H9 (cell line): ENCODE measurements at regions not wholly inside any gene's neighbourhood (a gene's known extent, or its start where the extent isn't known, plus 50 kb on each side); places are given as distances from the start of the nearest gene placed in this dataset.

Experiments
- DNase-seq: peaks from one replicate; pipeline ENCODE4 v3.0.0-alpha.2; 2017
- H2AFZ ChIP-seq: one replicate; pipeline ENCODE4 v1.6.1; 2013; ENCODE audit warnings: mild to moderate bottlenecking, low read length, control low read depth, moderate library complexity
- H2AK5ac ChIP-seq: 2 replicates; pipeline ENCODE4 v1.6.1; 2013; ENCODE audit warnings: low read length, control low read depth, mixed read lengths; ENCODE audit not compliant: insufficient read length
- H2BK120ac ChIP-seq: one replicate; pipeline ENCODE4 v1.6.1; 2013; ENCODE audit warnings: low read depth, mild to moderate bottlenecking, low read length, control low read depth, inconsistent platforms; ENCODE audit not compliant: poor library complexity, severe bottlenecking
- H2BK12ac ChIP-seq: 2 replicates; pipeline ENCODE4 v1.6.1; 2013; ENCODE audit warnings: low read length, control low read depth, mixed read lengths, low read depth; ENCODE audit not compliant: insufficient read length
- H2BK15ac ChIP-seq: 2 replicates; pipeline ENCODE4 v1.6.1; 2013; ENCODE audit warnings: low read depth, low read length, control low read depth
- H2BK20ac ChIP-seq: one replicate; pipeline ENCODE4 v1.6.1; 2013; ENCODE audit warnings: low read depth, mild to moderate bottlenecking, low read length, control low read depth, inconsistent platforms; ENCODE audit not compliant: poor library complexity, severe bottlenecking
- H2BK5ac ChIP-seq: 2 replicates; pipeline ENCODE4 v1.6.1; 2013; ENCODE audit warnings: low read length, control low read depth, mixed read lengths; ENCODE audit not compliant: insufficient read length
- H3K14ac ChIP-seq: 2 replicates; pipeline ENCODE4 v1.6.1; 2013; ENCODE audit warnings: low read length, control low read depth; ENCODE audit not compliant: insufficient read depth
- H3K18ac ChIP-seq: 2 replicates; pipeline ENCODE4 v1.6.1; 2013; ENCODE audit warnings: low read depth, mild to moderate bottlenecking, mixed read lengths, low read length, control low read depth; ENCODE audit not compliant: insufficient read length
- H3K23ac ChIP-seq: 2 replicates; pipeline ENCODE4 v1.6.1; 2013; ENCODE audit warnings: low read length, control low read depth, mixed read lengths, low read depth; ENCODE audit not compliant: insufficient read length
- H3K23me2 ChIP-seq: 2 replicates; pipeline ENCODE4 v1.6.1; 2013; ENCODE audit warnings: low read depth, mild to moderate bottlenecking, mixed read lengths, low read length, control low read depth; ENCODE audit not compliant: insufficient read length, poor library complexity, severe bottlenecking
- H3K27ac ChIP-seq: 2 replicates; pipeline ENCODE4 v1.5.1; 2013; ENCODE audit warnings: low read length, control low read depth, mixed read lengths, low read depth; ENCODE audit not compliant: insufficient read length
- H3K27me3 ChIP-seq: 2 replicates; pipeline ENCODE4 v1.6.1; 2013; ENCODE audit warnings: low read length, control low read depth, inconsistent platforms; ENCODE audit not compliant: insufficient read depth
- H3K4ac ChIP-seq: 2 replicates; pipeline ENCODE4 v1.6.1; 2013; ENCODE audit warnings: low read depth, mild to moderate bottlenecking, control low read depth, inconsistent platforms, low read length, moderate library complexity
- H3K4me1 ChIP-seq: 2 replicates; pipeline ENCODE4 v1.6.1; 2013; ENCODE audit warnings: low read length, control low read depth, inconsistent platforms; ENCODE audit not compliant: insufficient read depth
- H3K4me2 ChIP-seq: 2 replicates; pipeline ENCODE4 v1.6.1; 2013; ENCODE audit warnings: low read length, control low read depth, mixed read lengths; ENCODE audit not compliant: insufficient read length, insufficient read depth
- H3K56ac ChIP-seq: 2 replicates; pipeline ENCODE4 v1.6.1; 2013; ENCODE audit warnings: low read depth, mild to moderate bottlenecking, mixed read lengths, low read length, control low read depth; ENCODE audit not compliant: insufficient read length
- H3K79me1 ChIP-seq: 2 replicates; pipeline ENCODE4 v1.6.1; 2013; ENCODE audit warnings: low read depth, mild to moderate bottlenecking, moderate library complexity, low read length, control low read depth, inconsistent platforms; ENCODE audit not compliant: insufficient read depth, poor library complexity, severe bottlenecking
- H3K79me2 ChIP-seq: 2 replicates; pipeline ENCODE4 v1.6.1; 2013; ENCODE audit warnings: low read length, control low read depth, inconsistent platforms; ENCODE audit not compliant: insufficient read depth
- H3K9ac ChIP-seq: 2 replicates; pipeline ENCODE4 v1.6.1; 2013; ENCODE audit warnings: low read length, control low read depth, mixed read lengths; ENCODE audit not compliant: insufficient read length; ENCODE audit errors: extremely low read depth
- H3K9me3 ChIP-seq: one replicate; pipeline ENCODE4 v1.6.1; 2013; ENCODE audit warnings: low read depth, low read length, inconsistent platforms; ENCODE audit not compliant: control insufficient read depth
- H3T11ph ChIP-seq: one replicate; pipeline ENCODE4 v1.6.1; 2013; ENCODE audit warnings: mild to moderate bottlenecking, low read length, control low read depth, inconsistent platforms
- H4K20me1 ChIP-seq: one replicate; pipeline ENCODE4 v1.6.1; 2013; ENCODE audit not compliant: control insufficient read depth, insufficient read length, insufficient read depth
- H4K5ac ChIP-seq: 2 replicates; pipeline ENCODE4 v1.6.1; 2013; ENCODE audit warnings: low read depth, mild to moderate bottlenecking, mixed read lengths, low read length, control low read depth; ENCODE audit not compliant: insufficient read length
- H4K8ac ChIP-seq: replicated peaks from 2 replicates; pipeline ENCODE4 v1.6.1; 2013; ENCODE audit warnings: low read length, control low read depth, mixed read lengths, low read depth; ENCODE audit not compliant: insufficient read length
- H4K91ac ChIP-seq: 2 replicates; pipeline ENCODE4 v1.6.1; 2013; ENCODE audit warnings: low read depth, mild to moderate bottlenecking, moderate library complexity, mixed read lengths, low read length, control low read depth; ENCODE audit not compliant: insufficient read length
- H3K27ac Mint-ChIP-seq, 3 experiments: 2 replicates in 2 of 3; 3 replicates in 1 of 3; pipeline ENCODE4 v1.8.0; 2020 to 2021; ENCODE audit warnings: mixed read lengths in 3 of 3, mild to moderate bottlenecking in 1 of 3, moderate library complexity in 1 of 3
- H3K27me3 Mint-ChIP-seq: 2 replicates; pipeline ENCODE4 v1.8.0; 2021; ENCODE audit warnings: low read depth, mild to moderate bottlenecking, moderate library complexity, mixed read lengths
- H3K36me3 Mint-ChIP-seq, 3 experiments: 2 replicates in 2 of 3; 3 replicates in 1 of 3; pipeline ENCODE4 v1.8.0; 2020 to 2021; ENCODE audit warnings: low read depth in 3 of 3, mixed read lengths in 3 of 3; ENCODE audit not compliant: insufficient read depth in 1 of 3
- H3K4me1 Mint-ChIP-seq, 2 experiments: 2 replicates each; pipeline ENCODE4 v1.8.0; 2020; ENCODE audit warnings: mixed read lengths in 2 of 2
- H3K4me3 Mint-ChIP-seq, 2 experiments: 2 replicates in 1 of 2; 3 replicates in 1 of 2; pipeline ENCODE4 v1.8.0; 2020 to 2021; ENCODE audit warnings: mild to moderate bottlenecking in 2 of 2, mixed read lengths in 2 of 2, moderate library complexity in 1 of 2
- H3K9me3 Mint-ChIP-seq, 2 experiments: 2 replicates in 1 of 2; 3 replicates in 1 of 2; pipeline ENCODE4 v1.8.0; 2020; ENCODE audit warnings: mild to moderate bottlenecking in 2 of 2, mixed read lengths in 2 of 2, moderate library complexity in 1 of 2
- CTCF ChIP-seq: fragments of 200-600 bp; sonication (generic); conservative IDR thresholded peaks from 3 replicates; pipeline ENCODE4 v1.8.0; 2021; ENCODE audit warnings: antibody characterized with exemption, mild to moderate bottlenecking
- WGBS: extraction: QIAGEN DNeasy Blood & Tissue Kit; methylation state at CpG from one replicate; pipeline ENCODE4 v1.1.7; 2013; ENCODE audit warnings: missing lambda C conversion rate, low lambda C conversion rate, mixed read lengths; ENCODE audit not compliant: insufficient read length; ENCODE audit errors: extremely low coverage; 5-methylcytosine and 5-hydroxymethylcytosine counted together

- H2BK12ac ChIP-seq: no peak overlapping the region
- no peak overlapping the region for H4K5ac ChIP-seq
- no peaks in the 10 kb centered on the region for H3K4me1 ChIP-seq
- no peak for TF ChIP-seq CTCF
- H3K23ac ChIP-seq: no peak overlapping the region
- no peaks in the 10 kb centered on the region for H3K23me2 ChIP-seq
- no peak overlapping the region for H2AK5ac ChIP-seq
- H4K8ac ChIP-seq: no peak overlapping the region
- no peak overlapping the region for H3K14ac ChIP-seq
- DNase-seq: no peak
- H3K4me2 ChIP-seq: no peak overlapping the region
- H3K79me1 ChIP-seq: no peaks in the 10 kb centered on the region
- no peak overlapping the region for H2AFZ ChIP-seq
- H2BK15ac ChIP-seq: no peak overlapping the region
- no peaks in the 10 kb centered on the region for H4K20me1 ChIP-seq
- H4K91ac ChIP-seq: no peak overlapping the region
- H3K27ac ChIP-seq: no peak overlapping the region
- Mint-ChIP-seq H3K4me1 (peaks cover 4 to 5% of the 10 kb centered on the region in 2 experiments; a peak in 3 of 4 replicates), H3K27ac (no peak overlapping the region; a peak in 1 of 7 replicates), H3K27me3 (peaks cover 10% of the 10 kb centered on the region), H3K4me3 (no peak overlapping the region), H3K9me3 (peaks cover 0 to 4% of the 10 kb centered on the region in 2 experiments; a peak in 2 of 5 replicates), H3K36me3 (no peaks in the 10 kb centered on the region)
- no peaks in the 10 kb centered on the region for H3K79me2 ChIP-seq
- no peaks in the 10 kb centered on the region for H3K9me3 ChIP-seq
- no peak overlapping the region for H3K56ac ChIP-seq
- no CpG with 5 or more reads among the region's 12 CpGs for WGBS
- no peak overlapping the region for H3K4ac ChIP-seq
- H2BK20ac ChIP-seq: no peak overlapping the region
- H3K9ac ChIP-seq: no peak overlapping the region
- H3K27me3 ChIP-seq: no peaks in the 10 kb centered on the region
- no peak overlapping the region for H2BK120ac ChIP-seq
- no peak overlapping the region for H3T11ph ChIP-seq
- no peak overlapping the region for H3K18ac ChIP-seq
- H2BK5ac ChIP-seq: no peak overlapping the region
These were observed 130.2 kb upstream of the CDH5 start for GRCh38 chr16:66236301-66236700.
